HCT116 (cell line): ENCODE measurements at regions not wholly inside any gene's neighbourhood (a gene's known extent, or its start where the extent isn't known, plus 50 kb on each side); places are given as distances from the start of the nearest gene placed in this dataset.

Experiments used
- CTCF ChIP-seq, 3 experiments: fragments of 200-600 bp in 1 of 3; sonication (generic) in 1 of 3; IDR thresholded peaks in 2 of 3; conservative IDR thresholded peaks in 1 of 3; 2 replicates each; pipeline ENCODE4 v1.5.1; 2012 to 2017; ENCODE audit warnings: low read depth in 2 of 3, low read length in 2 of 3, antibody characterized with exemption in 1 of 3, borderline replicate concordance in 1 of 3, control low read depth in 1 of 3, mild to moderate bottlenecking in 1 of 3, mixed read lengths in 1 of 3, mixed run types in 1 of 3, moderate library complexity in 1 of 3; ENCODE audit not compliant: insufficient read depth in 1 of 3
- POLR2A ChIP-seq: IDR thresholded peaks from 2 replicates; pipeline ENCODE4 v1.7.0; 2011; ENCODE audit warnings: borderline replicate concordance; ENCODE audit not compliant: insufficient read depth, insufficient read length; ENCODE audit errors: extremely low read depth
- POLR2AphosphoS5 ChIP-seq: IDR thresholded peaks from 2 replicates; pipeline ENCODE4 v1.6.1; 2011; ENCODE audit warnings: mild to moderate bottlenecking, low read depth, low read length, moderate library complexity
- SRF ChIP-seq: IDR thresholded peaks from 2 replicates; pipeline ENCODE4 v1.6.1; 2012; ENCODE audit warnings: low read depth
- ZNF274 ChIP-seq: fragments of 200-500 bp; sonication (Bioruptor generic); IDR thresholded peaks from 2 replicates; pipeline ENCODE4 v1.6.1; 2014; ENCODE audit warnings: mild to moderate bottlenecking, low read depth, low read length, inconsistent platforms

GRCh38 chr5:125888358-125888757 lies 534.9 kb upstream of the GRAMD2B start:
- TF ChIP-seq CTCF (IDR thresholded peaks at IDR 0.05 in 2 of 3, conservative IDR thresholded peaks at IDR 0.05 in 1 of 3; ENCODE audit: borderline replicate concordance in 1 of 3, insufficient read depth in 1 of 3, low read depth in 2 of 3, low read length in 2 of 3): no peak
- no peak for TF ChIP-seq POLR2AphosphoS5
- TF ChIP-seq POLR2A: no peak
- TF ChIP-seq ZNF274: no peak
- no peak for TF ChIP-seq SRF
